Cardiac fibroblast (primary cell): ENCODE measurements at regions not wholly inside any gene's neighbourhood (a gene's known extent, or its start where the extent isn't known, plus 50 kb on each side); places are given as distances from the start of the nearest gene placed in this dataset.
A peak's percentile ranks its signal among the peaks of the same experiment; 100 is the strongest.

Experiments used
- DNase-seq, 2 donors: peaks; one replicate each; pipeline versions ENCODE4 v3.0.0 to v3.0.0-alpha.2; 2010; ENCODE audit warnings: low read depth in 2 of 2
- H3K4me3 ChIP-seq, 2 donors: replicated peaks in 1 of 2; 1 replicate in 1 of 2; 2 replicates in 1 of 2; pipeline ENCODE4 v1.5.1; 2011; ENCODE audit warnings: low read depth in 2 of 2, low read length in 2 of 2, mild to moderate bottlenecking in 2 of 2, moderate library complexity in 1 of 2
- TF ChIP-seq, protein P1 (sequence below): IDR thresholded peaks from one replicate; pipeline ENCODE4 v1.5.1; 2011; ENCODE audit warnings: low read depth, mild to moderate bottlenecking, low read length, inconsistent platforms

DNA sequence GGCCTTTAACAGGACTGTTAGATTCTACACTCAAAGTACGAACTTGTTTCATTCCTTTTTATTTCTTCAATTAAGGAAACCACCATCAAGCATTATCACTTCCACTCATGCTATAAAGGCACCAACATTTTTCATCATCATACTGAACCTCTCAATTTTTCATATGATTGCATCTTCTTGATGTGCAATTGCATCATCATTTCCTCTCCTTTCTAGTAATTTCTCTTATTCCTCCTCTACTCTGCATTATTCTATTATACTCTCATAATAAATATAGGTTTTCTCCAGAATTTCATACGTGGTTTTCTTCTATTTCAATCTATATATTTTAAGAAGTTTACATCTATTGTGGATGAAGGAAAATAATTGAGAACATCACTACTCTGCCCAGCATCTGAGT, 506.2 kb upstream of the ZNF385D start:
- H3K4me3 ChIP-seq, result no peak overlapping the region
- TF ChIP-seq, protein P1, sequence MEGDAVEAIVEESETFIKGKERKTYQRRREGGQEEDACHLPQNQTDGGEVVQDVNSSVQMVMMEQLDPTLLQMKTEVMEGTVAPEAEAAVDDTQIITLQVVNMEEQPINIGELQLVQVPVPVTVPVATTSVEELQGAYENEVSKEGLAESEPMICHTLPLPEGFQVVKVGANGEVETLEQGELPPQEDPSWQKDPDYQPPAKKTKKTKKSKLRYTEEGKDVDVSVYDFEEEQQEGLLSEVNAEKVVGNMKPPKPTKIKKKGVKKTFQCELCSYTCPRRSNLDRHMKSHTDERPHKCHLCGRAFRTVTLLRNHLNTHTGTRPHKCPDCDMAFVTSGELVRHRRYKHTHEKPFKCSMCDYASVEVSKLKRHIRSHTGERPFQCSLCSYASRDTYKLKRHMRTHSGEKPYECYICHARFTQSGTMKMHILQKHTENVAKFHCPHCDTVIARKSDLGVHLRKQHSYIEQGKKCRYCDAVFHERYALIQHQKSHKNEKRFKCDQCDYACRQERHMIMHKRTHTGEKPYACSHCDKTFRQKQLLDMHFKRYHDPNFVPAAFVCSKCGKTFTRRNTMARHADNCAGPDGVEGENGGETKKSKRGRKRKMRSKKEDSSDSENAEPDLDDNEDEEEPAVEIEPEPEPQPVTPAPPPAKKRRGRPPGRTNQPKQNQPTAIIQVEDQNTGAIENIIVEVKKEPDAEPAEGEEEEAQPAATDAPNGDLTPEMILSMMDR, result no peak
- no peak for DNase-seq

DNA sequence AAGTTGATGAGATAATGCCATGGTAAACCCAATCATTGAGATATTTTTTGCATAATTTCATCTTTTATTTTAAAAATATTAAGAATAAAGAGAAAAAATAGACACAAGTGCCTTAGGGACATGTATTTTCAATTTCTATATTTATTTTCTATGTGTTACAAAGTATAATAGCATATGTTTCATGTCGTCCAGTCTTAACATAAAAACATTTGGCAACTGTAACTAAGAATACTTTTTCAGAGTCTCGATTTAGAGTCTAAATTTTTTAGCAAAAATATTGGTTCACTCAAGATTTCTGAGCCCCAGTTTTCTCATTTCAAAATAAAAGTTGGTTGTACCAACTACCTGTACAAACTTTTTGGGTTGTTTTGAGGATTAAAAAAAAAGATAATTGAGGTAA, 511.4 kb upstream of the ZNF385D start:
- TF ChIP-seq, protein P1, result no peak
- no peak overlapping the region for H3K4me3 ChIP-seq
- no peak for DNase-seq

DNA sequence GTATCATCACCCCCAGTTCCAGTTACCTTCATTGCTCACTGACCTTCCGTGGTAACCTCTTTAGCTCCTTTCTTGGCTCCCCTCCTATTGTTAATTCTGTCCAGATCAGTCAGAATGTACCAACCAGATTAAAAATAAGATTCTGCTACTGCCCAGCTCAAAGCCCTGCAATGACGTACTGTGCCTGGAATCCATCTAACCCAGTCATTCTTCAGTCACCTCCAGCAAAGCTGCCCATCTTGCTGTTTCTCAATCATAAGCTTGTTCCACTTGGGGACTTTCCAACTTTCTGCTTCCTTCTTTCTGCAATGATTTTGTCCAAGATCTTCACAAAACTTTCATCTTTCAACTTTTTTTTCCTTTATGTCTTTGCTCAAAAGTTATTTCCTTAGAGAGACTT, 512.0 kb upstream of the ZNF385D start:
- H3K4me3 ChIP-seq, result no peak overlapping the region
- DNase-seq, result peak; percentile 75 to 91
- TF ChIP-seq, protein P1, result no peak

DNA sequence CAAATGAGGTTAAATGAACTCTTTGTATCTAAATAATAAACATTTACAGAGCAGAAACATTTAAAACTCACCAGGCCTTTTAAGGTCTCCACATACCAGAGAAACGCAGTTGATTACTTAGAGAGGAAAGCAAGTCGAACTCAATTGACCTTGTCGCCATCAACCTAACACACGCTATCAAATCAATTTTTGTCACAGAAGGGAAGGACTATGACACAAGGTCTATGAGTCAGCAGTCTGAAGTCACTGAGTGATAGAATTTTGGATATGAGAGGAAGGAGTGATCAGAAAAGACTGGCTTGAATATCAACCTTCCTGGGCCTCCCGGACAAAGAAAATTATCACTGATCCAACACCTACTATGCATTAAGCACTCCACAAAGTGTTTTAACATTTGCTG, 514.4 kb upstream of the ZNF385D start:
- TF ChIP-seq, protein P1, result no peak
- DNase-seq, result no peak
- no peak overlapping the region for H3K4me3 ChIP-seq

DNA sequence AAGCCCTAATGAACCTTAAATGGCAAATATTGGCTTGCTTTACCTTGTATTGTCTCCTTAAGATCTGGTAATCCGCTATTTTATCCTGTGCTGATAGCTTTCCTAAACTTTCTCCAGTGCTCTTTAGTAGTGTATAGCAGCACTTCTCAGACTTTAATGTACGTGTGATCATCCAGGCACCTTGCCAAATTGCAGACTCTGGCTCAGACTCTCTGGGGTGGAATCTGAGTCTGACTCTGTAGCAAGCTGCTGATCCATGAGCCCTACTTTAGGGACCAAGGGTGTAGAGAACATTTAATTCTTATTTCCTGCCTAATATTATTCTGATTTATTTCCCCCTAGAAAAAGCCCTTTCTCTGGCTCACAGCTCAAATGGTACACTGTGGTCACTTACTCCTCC, 518.8 kb upstream of the ZNF385D start:
- DNase-seq, result peak; percentile 71 to 83
- no peak overlapping the region for H3K4me3 ChIP-seq
- TF ChIP-seq, protein P1, result no peak

DNA sequence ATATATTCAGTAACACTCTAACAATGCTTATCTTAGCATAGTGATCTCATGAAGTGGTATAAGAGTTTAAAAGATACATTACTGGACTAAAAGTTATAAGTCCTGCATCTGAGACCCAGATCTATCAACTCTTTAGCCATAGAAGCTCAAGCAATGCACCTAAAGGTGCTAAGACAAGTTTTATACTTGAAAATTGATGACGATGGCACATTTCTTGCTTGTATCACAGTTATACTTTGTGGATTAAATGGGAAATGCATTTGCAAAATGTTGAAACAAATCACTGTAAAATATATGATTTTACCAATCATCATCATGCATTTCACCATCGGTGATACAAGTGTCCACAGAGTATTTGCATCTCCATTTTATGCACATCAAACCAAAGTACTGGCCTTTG, 525.3 kb upstream of the ZNF385D start:
- DNase-seq, result no peak
- TF ChIP-seq, protein P1, result no peak

DNA sequence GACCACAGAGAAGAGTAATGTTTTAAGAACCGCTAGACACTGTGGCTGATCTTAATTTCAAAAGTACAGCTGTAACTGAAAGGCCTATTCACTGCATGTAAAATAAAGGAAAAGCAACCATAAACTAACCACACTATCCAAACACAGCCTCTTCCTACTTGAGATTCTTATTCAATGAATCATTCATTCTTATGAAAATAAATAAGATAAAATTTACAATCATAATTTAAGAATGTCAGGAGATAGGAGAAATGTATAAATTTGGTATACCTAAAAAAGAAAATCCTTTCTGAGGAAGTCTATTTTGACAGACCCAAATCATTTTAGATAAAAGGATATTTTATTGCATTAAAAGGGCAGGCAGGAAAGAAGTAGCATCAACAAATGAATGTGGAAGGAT, 533.5 kb upstream of the ZNF385D start:
- no peak overlapping the region for H3K4me3 ChIP-seq
- TF ChIP-seq, protein P1, result no peak
- peak; percentile 56 to 77 for DNase-seq

More for the DNA sequence above, 525.3 kb upstream of the ZNF385D start:
- H3K4me3 ChIP-seq, result no peak overlapping the region
